Stimulated activated CD8-positive, alpha-beta memory T cell treated with anti-CD3 and anti-CD28 coated beads, Interleukin-7, amount 100 ng/mL, for 1 hour (primary cell): ENCODE measurements at regions not wholly inside any gene's neighbourhood (a gene's known extent, or its start where the extent isn't known, plus 50 kb on each side); places are given as distances from the start of the nearest gene placed in this dataset.

Experiments used
- DNase-seq, 2 donors: peaks; one replicate each; pipeline ENCODE4 v3.0.0-alpha.2; 2020; ENCODE audit warnings: low read depth in 2 of 2

GRCh38 chr2:128530025-128530573 lies 211.4 kb upstream of the HS6ST1 start:
- no peak for DNase-seq

- DNase-seq = no peak
Observed at GRCh38 chr2:128531856-128532255, 213.2 kb upstream of the HS6ST1 start.

DNA sequence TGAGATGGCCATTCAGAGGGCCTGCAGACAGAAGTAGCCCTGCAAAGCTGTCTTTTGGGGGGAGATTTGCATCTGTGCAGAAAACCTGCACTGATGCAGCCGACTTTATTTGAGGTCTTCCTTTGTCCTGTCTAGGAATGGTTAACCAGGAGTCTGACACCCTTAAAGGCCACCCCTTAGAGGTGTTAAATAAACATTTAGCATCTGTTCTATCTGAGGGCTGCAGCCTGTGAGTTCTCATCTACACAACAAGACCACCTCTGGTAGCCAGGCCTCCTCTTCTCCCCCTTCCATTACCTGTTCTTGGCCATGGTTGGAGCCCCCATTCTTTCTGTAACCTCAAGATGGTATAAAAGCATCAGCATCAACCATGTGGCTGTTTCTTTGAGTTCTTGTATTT lies 214.4 kb upstream of the HS6ST1 start:
- no peak for DNase-seq

DNA sequence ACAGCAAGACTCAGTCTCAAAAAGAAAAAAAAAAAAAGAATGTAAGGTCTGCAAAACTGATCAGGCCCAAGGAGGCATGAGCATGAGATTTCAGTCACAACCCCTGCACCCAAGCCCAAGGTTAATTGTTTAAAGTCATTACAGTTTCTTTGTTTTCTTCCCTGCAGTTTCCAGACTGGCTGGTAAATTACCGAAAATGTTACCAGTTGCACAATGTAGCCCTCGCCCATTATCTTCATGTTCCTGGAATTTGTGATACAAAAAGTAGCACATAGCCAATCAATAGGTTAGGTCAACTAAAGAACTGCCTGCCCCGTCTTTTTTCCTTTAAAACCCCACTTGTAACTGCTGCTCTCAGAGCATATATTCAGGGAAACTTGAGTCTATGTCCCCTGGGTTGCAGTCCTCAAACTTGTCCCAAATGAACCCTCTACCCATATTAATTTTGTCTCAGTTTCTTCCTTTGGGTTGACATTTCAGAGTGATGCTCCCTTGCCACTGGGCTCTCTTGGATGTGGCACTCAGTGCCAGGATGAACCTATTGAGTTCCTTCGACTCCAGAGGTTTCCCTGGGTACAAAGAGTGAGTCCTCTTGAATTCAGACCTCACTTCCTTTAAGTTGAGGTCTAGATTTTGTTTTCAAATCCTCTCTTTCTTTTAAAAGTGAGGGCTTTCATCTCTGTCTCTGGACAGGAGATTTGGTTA lies 216.2 kb upstream of the HS6ST1 start:
- no peak for DNase-seq

DNA sequence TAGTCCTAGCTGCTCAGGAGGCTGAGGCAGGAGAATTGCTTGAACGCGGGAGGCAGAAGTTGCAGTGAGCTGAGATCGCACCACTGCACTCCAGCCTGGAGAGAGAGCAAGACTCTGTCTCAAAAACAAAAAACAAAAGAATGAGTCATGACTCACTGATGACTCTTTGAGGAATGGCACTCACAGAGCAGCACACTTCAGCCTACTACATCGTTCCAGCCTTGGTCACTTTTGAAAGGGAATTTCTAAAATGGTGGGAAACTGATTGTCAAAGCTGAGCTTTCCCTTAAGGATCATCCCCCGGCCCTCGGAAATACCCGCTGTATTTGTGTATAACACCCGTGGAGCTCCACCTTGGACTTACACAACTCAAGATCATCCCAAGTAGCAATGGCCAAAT lies 217.3 kb upstream of the HS6ST1 start:
- no peak for DNase-seq

GRCh38 chr2:128536925-128537620 lies 218.4 kb upstream of the HS6ST1 start:
- DNase-seq = no peak

GRCh38 chr2:128537646-128538045 lies 219.0 kb upstream of the HS6ST1 start:
- no peak for DNase-seq

DNA sequence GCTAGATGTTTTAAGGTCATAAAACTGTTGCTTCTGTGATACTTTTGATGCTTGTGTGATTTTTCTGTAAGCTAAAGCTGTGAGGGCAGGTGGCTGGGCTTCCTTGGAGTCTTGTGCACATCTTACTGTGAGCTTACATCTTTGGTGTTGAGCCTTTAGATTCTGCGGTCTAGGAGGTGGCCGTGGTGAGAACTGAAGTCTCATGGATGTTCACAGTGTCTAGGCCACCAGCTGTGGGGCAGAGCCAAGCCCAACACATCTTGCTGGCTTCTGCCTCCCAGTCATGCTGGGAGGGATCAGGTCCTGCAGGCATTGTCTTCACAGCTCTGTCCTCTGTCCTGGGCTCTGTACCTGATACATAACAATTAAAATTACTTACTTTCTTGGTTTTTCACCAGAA lies 219.7 kb upstream of the HS6ST1 start:
- no peak for DNase-seq

GRCh38 chr2:128540670-128541069 lies 222.0 kb upstream of the HS6ST1 start:
- DNase-seq = no peak

GRCh38 chr2:128541448-128541847 lies 222.8 kb upstream of the HS6ST1 start:
- no peak for DNase-seq

GRCh38 chr2:128543036-128543435 lies 224.4 kb upstream of the HS6ST1 start:
- DNase-seq = no peak

DNA sequence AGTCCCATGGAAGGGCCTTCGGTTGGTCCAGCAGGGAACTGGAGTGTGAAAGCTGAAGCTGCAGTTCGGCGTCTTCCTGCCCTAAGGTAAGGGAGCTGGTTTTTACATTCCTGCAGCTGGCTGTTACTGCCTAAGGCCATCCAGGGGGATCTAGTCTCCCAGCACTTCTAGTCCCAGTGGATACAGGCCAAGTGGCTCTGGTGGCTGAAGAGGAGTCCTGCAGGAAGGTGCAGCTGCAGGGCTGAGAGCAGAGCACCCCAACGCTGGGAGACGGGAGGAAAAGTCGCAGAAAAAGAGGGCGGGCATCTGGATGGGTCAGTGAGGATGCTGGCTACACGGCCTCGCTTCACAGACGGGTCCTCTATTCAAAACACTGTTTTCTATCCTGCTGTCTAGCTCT lies 225.0 kb upstream of the HS6ST1 start:
- DNase-seq = no peak

- no peak for DNase-seq
Observed at GRCh38 chr2:128544321-128545037, 225.8 kb upstream of the HS6ST1 start.

DNA sequence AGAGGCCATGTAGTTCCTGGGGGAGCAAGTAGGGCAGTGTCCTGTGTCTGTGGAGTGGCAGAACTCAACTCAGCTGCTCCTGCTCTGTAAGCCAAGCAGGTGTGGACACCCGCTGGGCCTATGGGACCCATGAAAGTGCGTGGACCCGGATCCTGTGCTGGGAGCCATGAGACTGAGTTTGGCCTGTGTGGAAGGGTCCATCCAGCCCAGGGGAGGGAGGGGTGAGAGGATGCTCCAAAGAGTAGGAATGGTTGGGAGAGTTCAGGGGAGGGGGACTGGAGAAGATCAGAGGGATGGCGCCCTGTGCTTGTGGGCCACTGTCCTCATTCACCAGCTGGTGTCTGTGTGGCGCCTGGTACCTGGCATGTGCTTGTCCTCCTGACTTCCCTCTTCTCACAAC lies 226.4 kb upstream of the HS6ST1 start:
- no peak for DNase-seq

- no peak for DNase-seq
Observed at GRCh38 chr2:128545829-128546228, 227.2 kb upstream of the HS6ST1 start.

DNA sequence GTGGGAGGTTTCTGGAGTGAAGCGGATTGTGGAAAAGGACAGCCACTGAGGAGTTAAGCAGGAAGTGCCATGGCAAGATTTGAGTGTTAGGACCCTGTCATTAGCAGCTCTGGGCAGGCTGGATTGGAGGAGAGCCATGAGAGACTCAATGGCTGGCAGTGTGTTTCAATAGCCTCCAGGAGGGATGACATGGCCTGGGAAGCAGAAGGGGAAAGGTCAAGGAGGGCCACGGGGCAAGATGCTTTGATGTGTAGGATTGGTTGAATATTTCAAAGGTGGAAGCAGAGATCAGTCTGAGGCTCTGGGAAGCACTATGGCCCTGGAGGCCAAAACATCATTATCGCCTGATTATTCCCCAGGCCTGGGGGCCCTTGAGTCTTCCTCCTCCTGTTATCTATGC lies 229.0 kb upstream of the HS6ST1 start:
- no peak for DNase-seq

DNA sequence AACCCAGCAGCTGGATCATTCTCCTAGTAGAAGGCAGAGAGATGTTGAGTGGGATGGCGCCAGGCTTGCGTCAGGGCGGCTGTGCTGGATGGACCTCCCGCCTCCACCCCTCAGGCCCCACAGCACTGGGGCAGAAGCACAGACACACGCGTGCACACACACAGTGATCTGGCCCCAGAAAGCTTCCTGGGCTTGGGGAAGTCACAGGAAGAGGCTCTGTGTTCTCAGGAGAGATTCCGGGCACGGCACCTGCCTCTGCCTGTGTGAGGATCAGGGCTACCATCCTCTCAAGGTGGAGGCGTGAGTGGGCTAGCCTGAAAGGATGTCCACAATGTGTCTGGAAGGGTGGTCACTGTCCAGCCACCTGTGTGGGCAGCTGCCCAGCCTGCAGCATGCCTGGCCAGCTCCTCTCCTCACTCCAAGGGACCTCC lies 229.8 kb upstream of the HS6ST1 start:
- DNase-seq = no peak

- no peak for DNase-seq
Observed at GRCh38 chr2:128549094-128549493, 230.4 kb upstream of the HS6ST1 start.

- DNase-seq = no peak
Observed at GRCh38 chr2:128549646-128550260, 231.1 kb upstream of the HS6ST1 start.

DNA sequence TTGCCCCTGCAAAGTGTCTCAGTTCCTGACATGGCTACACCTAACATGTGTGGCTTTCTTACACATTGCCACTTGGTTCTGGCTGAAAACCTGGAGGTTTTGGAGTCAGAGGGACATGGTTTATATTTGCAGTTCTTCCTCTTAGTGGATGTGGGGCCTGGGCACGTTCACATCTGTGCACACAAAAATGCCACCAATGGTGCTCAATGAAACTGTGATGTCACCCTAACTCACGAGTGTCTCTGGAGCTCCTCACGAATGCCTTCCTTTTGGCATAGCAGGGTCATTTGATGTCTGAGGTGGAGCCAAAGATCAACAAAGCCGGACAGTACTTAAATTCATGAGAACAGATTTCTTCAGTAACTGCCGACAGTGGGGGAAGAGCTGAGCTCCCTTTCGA lies 231.7 kb upstream of the HS6ST1 start:
- DNase-seq = no peak

DNA sequence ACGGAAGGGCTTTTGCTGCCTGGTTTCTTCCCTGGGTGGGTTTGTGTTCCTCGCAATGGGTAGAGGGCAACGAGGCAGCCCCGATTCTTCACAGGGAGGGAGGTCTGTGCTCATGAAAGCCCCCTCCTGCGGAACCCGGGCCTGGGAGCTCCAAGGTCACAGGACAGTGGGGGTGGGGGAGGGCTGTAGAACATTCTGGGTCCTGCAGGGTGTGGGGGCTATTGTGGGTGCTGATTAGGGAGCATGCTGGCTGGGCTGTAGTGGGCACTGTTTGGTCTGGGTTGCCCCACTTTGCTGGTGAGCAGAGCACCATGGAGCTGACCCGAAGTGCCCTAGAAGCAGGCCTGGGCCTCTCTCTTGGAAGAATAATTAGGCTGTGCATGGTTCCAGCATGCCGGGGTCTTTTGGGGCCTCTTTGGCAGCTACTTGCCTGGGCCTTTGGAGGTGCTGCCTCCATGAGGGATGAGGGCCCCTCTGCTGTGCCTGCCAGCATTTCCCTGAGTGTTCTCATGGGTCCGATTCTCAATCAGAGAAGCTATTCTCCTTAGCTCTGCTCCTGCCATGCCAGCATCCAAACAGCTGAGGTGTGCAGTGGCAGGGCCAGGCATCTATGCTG lies 232.2 kb upstream of the HS6ST1 start:
- DNase-seq = no peak

- DNase-seq = no peak
Observed at GRCh38 chr2:128551435-128551834, 232.8 kb upstream of the HS6ST1 start.
